ENCODE measurements at regions not wholly inside any gene's neighbourhood (a gene's known extent, or its start where the extent isn't known, plus 50 kb on each side); places are given as distances from the start of the nearest gene placed in this dataset.

DNA sequence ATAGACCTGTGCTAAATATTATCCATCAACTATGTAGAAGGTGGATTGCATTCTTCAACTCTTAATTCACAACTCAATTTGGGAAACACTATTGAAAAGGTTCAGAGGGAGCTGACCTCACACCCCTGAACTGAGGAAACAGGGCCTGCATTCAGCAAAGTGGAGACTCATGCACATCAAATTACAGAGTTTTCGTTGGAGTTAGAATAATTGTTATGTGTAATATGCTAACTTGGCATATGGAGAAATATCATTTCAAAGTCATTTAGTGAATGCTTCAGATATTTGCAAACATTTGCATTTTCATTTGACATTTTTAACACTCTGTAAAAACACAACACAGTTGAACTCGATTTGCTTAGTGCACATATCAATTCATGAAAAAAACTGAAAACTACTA lies 1102.8 kb upstream of the INTU start:
- Histone ChIP-seq H3K9me3 (peaks cover 12% of the 10 kb centered on the region), H3K4me3 (no peak overlapping the region), H3K4me1 (ENCODE audit: low read depth) (no peaks in the 10 kb centered on the region), H3K36me3 (ENCODE audit: low read depth) (no peaks in the 10 kb centered on the region)
- TF ChIP-seq, protein P1, sequence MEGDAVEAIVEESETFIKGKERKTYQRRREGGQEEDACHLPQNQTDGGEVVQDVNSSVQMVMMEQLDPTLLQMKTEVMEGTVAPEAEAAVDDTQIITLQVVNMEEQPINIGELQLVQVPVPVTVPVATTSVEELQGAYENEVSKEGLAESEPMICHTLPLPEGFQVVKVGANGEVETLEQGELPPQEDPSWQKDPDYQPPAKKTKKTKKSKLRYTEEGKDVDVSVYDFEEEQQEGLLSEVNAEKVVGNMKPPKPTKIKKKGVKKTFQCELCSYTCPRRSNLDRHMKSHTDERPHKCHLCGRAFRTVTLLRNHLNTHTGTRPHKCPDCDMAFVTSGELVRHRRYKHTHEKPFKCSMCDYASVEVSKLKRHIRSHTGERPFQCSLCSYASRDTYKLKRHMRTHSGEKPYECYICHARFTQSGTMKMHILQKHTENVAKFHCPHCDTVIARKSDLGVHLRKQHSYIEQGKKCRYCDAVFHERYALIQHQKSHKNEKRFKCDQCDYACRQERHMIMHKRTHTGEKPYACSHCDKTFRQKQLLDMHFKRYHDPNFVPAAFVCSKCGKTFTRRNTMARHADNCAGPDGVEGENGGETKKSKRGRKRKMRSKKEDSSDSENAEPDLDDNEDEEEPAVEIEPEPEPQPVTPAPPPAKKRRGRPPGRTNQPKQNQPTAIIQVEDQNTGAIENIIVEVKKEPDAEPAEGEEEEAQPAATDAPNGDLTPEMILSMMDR (IDR thresholded peaks at IDR 0.05): no peak
- ATAC-seq: no peak
- DNase-seq: no peak
- intact Hi-C loops (cut with DNase I, micrococcal nuclease): no loop called here

DNA sequence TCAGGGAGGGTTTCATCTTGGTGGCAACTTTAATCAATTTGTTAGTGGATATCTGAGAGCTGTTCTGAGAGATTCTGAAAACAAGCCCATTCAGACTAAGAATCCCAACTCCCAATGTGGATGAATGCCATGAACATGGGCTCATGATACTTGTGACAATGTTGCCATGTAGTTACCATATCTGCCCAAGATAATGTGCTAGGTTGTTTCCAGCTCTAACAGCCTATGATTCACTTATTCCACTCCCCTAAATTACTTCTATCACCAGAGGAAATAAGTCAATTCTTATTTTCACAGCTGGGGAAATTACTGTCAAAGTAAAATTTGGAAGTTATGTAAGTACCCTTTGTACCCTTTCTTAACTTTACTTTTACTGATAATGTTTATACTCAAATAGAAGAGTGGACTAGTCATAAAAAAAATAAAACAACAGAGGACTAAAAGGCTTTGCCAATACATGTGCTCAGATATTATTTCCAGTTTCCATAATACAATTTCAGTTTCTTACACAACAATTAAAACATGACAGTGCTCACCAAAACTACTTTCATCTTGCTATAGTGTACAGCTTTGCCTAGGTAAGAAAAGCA lies 1101.7 kb upstream of the INTU start:
- intact Hi-C loops (cut with DNase I, micrococcal nuclease): no loop called here

GRCh38 chr4:126532527-126532926 lies 1100.2 kb upstream of the INTU start:
- intact Hi-C loops (cut with DNase I, micrococcal nuclease): no loop called here
- no peaks in the 10 kb centered on the region for H3K36me3 ChIP-seq (ENCODE audit: low read depth)
- peaks cover 6% of the 10 kb centered on the region for H3K9me3 ChIP-seq
- TF ChIP-seq, protein P1 (IDR thresholded peaks at IDR 0.05): no peak
- H3K4me1 ChIP-seq (ENCODE audit: low read depth): no peaks in the 10 kb centered on the region
- no peak for DNase-seq
- ATAC-seq: no peak
- H3K4me3 ChIP-seq: no peak overlapping the region

More for the DNA sequence above, 1101.7 kb upstream of the INTU start:
- TF ChIP-seq, protein P1 (IDR thresholded peaks at IDR 0.05): no peak
- peaks cover 9% of the 10 kb centered on the region for H3K9me3 ChIP-seq
- H3K36me3 ChIP-seq (ENCODE audit: low read depth): no peaks in the 10 kb centered on the region
- DNase-seq: no peak
- ATAC-seq: no peak
- H3K4me3 ChIP-seq: no peak overlapping the region
- no peaks in the 10 kb centered on the region for H3K4me1 ChIP-seq (ENCODE audit: low read depth)

GRCh38 chr4:126533146-126533805 lies 1099.5 kb upstream of the INTU start:
- TF ChIP-seq, protein P1 (IDR thresholded peaks at IDR 0.05): no peak
- ATAC-seq (no peak), DNase-seq (no peak)
- peaks cover 2% of the 10 kb centered on the region for H3K9me3 ChIP-seq
- no peaks in the 10 kb centered on the region for H3K4me1 ChIP-seq (ENCODE audit: low read depth)
- no peaks in the 10 kb centered on the region for H3K36me3 ChIP-seq (ENCODE audit: low read depth)
- H3K4me3 ChIP-seq: no peak overlapping the region
- intact Hi-C loops (cut with DNase I, micrococcal nuclease): no loop called here

GRCh38 chr4:126539771-126540170 lies 1093.0 kb upstream of the INTU start:
- DNase-seq: no peak
- H3K9me3 ChIP-seq: peaks cover 2% of the 10 kb centered on the region
- no peak for ATAC-seq
- intact Hi-C loops (cut with DNase I, micrococcal nuclease): no loop called here
- TF ChIP-seq, protein P1 (IDR thresholded peaks at IDR 0.05): no peak
- H3K4me3 ChIP-seq: no peak overlapping the region
- no peaks in the 10 kb centered on the region for H3K36me3 ChIP-seq (ENCODE audit: low read depth)
- no peaks in the 10 kb centered on the region for H3K4me1 ChIP-seq (ENCODE audit: low read depth)
